ELR (cell line): ENCODE measurements at regions not wholly inside any gene's neighbourhood (a gene's known extent, or its start where the extent isn't known, plus 50 kb on each side); places are given as distances from the start of the nearest gene placed in this dataset.

Source experiments
- DNase-seq: peaks from one replicate; pipeline ENCODE4 v3.0.0-alpha.2; 2015; ENCODE audit warnings: low read depth

DNA sequence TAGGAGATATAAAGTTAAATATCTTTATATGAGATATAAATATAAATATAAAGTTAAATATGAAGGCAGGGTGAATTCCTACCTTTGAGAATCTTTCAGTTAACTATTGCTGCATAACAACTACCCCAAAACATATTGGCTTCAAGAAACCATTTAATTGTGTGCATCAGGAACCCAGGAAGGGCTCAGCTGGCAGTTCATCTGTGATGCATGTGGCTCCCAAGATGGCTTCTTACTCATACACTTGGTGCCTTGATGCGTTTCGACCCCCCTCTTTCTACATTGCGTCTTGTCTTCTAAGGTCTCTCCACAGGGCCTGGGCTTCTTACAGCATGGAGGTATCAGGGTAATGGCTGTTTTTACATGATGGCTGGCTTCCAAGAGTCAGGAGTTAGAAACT is 253.9 kb upstream of the CRY1 start:
- no peak for DNase-seq

DNA sequence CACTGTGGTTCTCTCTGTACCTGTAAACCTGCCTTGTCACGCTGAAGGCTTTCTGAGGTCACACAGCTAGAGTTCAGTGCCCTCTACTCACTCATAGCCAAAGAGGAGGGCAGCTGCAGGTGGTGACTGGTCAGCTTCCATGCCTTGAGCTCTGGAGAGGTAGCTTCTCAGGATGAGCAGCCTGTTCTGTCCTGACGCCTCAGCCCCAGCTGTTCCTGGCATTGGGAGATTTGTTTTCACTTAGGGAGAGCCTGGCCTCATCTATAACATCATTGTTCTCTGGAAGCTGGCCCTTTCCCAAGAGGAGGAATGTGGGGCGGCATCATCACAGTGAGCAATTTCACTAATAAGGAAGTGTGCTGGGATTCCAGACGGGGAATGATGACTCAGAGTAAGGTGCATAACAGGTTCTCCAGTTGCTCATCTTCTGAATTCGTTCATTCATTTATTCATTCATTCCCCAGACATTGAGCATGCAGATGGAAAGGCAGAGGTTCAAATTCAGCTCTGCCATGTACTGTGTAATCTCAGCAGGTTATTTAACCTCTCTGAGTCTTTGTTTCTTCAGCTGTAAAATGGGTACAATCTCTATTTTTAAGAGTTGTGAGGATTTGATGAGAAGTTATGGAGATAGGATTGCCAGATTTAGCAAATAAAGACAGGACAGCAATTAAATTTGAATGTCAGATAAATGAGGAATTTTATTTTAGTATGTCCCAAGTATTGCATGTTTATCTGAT is 255.8 kb upstream of the CRY1 start:
- peak; percentile 97 for DNase-seq

- no peak for DNase-seq
These were observed 256.5 kb upstream of the CRY1 start for GRCh38 chr12:107349839-107350238.

- DNase-seq: no peak
These were observed 257.8 kb upstream of the CRY1 start for GRCh38 chr12:107351109-107351508.

- peak; percentile 56 for DNase-seq
These were observed 258.4 kb upstream of the CRY1 start for GRCh38 chr12:107351713-107352112.

- DNase-seq: no peak
These were observed 259.2 kb upstream of the CRY1 start for GRCh38 chr12:107352347-107353081.

DNA sequence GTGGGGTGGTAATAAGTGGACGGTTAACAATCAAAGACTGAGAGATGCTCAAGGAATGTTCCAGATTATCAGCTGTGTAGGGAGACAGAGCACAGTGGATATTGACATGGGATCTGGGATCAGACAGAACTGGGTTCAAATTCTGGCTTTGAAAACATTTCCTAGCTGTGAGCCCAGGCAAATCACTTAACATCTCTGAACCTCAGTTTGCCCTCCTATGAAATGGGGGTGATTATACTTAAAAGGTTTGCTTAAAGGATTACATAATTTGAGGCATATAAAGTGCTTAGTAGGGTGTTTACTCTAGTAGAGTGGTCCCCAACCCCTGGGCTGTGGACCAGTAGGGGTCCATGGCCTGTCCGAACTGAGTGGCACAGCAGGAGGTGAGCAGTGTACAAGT is 260.0 kb upstream of the CRY1 start:
- no peak for DNase-seq

DNA sequence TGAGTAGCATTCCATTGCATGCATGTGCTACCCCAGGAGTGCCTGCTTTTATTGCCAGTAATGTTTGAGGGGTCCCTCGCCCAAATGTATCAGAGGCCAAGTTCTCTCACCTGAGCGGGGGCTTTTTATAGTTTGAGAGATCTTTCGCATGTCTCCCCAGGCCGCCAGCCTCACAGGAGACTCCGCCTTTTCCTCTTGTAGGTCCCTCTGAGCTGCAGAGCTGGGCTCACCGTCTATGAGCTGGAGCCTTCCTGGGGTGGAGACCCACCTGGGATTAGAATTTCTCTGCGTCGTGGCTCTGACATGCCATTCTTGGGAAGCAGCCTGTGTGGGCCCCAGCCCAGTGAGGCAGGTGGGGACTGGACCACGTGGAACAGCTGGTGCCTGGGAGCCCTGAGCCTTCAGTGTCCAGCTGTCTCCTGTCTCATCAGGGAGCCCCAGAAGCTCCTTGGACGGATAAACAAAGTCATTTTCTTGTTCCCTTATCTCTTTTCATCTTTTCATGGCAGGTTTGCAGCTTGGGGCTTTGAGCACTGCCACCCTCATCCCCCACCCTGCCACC is 261.7 kb upstream of the CRY1 start:
- DNase-seq: no peak

GRCh38 chr12:107355612-107356011 is 262.3 kb upstream of the CRY1 start:
- no peak for DNase-seq

GRCh38 chr12:107356266-107356936 is 263.1 kb upstream of the CRY1 start:
- DNase-seq: peak; percentile 94

DNA sequence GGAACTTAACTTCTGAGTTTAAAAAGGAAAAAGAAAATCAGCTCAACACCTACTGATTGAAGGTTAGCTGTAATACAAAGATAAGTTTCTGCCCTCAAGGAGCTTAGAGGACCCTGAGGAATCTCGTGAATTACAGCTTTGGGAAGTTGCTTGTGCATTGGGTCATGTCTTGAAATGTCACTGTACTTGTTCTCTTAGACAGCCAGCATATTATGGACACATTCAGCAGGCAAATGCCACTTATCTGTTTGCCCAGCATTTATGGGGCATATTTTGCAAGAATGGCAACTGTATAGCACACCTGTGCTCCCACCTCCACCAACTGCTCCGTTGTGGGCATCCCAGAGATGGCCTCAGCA is 263.6 kb upstream of the CRY1 start:
- no peak for DNase-seq

DNA sequence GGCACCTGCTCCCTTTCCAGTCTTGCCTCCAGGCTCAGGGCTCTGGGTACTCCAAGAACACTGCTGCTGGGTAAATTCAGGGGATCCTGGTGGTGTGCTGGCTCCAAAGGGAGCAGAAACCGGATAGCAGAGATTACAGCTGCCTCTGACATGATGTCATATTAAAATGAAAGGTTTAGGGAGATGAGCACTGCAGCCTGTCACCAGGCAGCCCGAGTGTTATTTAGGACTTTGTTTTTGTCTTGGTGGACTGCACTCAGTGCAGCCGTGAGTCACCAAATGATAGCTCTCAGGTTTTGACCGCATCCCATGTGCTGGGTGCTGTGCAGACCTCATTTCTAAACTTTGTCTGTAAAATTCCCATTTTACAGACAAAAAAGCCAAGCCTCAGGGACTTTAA is 266.0 kb upstream of the CRY1 start:
- DNase-seq: peak; percentile 90

DNA sequence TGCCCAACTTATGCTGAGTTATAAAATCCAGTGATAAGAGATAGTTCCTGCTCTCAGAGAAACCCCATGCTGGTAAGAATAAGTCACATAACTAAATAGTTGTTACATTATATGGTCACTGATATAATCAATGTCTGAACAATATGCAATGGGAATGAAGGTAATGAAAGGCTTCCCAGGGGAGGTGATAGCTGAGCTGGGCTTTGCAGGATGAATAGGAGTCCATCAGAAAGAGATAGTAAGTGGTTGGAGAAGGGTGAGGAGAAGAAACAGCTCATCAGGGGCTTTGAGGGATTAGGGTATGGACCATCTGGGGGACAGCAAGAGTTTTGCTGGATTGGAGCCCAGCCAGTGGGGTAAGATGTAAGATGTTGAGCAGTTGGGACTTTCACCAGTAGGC is 266.7 kb upstream of the CRY1 start:
- DNase-seq: no peak

DNA sequence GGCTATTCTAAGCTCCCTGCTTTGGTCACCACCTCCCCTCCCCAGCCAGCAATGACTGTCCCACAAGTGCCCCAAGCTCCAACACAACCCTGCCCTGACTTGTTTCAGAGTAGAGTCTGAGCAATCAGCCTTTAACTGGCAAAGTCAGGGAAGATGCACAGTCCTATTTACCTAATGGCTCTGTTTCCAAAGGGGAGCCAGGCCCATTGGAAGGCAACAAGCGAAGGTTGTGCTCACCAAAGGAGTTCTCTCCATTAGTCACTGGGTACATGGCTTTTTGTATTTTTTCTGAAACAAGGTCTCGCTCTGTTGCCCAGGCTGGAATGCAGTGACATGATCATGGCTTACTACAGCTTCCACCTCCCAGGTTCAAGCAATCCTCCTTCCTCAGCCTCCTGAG is 267.1 kb upstream of the CRY1 start:
- no peak for DNase-seq

DNA sequence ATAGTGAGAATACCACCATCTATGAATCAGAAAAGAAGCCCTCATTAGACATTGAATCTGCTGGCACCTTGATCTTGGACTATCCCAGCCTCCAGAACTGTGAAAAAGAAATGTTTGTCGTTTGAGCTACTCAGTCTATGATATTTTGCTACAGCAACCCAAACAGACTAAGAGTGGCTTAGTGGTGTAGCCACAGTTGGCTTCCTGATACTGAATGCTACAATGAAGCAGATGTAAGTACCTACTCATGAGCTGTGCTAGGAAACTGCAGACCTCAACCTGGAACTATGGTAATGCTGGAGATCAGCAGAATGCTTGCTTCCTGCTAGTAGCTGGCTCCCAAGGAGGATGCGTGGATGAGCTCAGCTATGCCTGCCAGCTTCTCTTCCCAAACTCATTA is 268.6 kb upstream of the CRY1 start:
- no peak for DNase-seq

DNA sequence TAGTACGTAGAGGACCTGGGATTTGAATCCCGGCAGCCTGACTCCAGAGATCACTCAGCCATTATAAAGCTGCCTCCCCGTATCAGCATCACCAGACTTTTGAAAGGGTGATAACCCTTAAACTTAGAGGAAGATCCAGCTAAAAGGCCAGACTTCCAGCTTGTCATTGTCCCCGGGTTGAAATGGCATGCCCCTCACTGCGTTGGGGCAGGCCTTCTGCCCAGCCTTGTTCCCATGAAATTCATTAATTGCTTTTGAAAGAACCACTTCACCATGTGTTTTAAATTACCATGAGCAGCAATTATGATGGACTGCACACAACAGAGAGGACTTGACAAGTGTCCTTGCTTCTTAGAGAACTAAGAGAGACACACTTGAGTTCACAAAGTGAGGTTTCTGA is 269.6 kb upstream of the CRY1 start:
- DNase-seq: no peak

DNA sequence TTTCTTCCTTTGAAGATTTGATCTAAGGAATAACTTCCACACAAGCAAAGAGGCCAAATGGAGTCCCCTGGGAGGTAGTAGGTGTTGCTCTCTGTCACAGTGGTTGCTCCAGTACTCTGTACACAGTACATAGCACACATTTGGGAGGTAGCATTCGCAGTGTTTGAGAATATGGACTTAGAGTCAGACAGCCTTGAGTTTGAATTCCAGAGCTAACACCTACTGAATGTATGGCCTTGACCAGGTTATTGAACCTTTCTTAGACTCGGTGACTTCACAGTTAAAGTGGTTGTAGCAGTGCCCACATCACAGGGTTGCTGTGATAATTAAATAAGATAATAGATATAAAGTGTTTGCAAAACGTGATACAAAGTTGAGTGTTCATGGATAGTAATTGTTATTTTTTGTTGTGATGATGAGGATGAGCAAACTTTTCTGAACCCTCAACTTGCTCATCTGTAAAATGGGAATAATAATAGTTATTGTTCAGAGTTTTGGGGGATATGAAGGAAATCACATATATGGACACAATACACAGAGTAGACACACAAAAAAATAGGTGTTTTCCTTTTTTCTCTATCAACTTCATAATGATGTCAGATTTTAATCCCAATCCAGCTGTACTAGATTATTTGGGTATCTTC is 271.6 kb upstream of the CRY1 start:
- DNase-seq: no peak

DNA sequence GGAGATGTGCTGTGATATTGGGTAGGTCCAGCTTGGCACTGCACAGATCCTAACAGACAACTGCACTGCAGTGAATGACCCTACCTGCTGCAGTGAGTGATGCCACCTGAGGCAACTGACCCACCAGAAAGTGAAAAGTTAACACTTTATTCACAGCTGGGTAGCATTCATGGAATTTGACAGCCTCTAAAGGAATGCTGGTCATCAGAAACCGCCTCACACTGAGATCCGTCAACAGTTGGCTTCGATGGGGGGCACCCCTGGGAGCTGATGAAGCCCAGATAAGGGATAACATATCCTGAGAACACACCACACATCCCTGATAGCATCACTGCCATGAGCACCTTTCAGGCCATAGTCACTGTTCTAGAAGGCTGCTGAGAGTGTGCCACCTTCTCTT is 272.4 kb upstream of the CRY1 start:
- DNase-seq: no peak

GRCh38 chr12:107366322-107366721 is 273.0 kb upstream of the CRY1 start:
- DNase-seq: no peak

DNA sequence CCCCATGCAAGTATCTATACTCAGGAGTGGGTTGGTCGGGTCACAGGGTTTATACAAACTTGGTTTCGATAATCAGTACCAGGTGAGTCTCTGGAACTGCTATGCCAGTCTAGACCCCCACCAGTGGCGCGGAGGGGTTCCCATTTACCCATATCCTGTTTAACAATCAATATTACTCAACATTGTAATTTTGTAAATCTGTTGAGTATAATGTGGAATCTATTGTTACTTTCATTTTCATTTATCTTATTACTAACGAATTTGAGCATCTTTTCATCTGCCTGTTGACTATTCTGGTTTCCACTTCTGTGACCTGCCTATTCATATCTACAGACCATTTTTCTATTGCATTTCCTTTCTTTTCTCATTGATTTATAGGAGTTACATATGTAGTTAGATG is 275.2 kb upstream of the CRY1 start:
- DNase-seq: no peak

DNA sequence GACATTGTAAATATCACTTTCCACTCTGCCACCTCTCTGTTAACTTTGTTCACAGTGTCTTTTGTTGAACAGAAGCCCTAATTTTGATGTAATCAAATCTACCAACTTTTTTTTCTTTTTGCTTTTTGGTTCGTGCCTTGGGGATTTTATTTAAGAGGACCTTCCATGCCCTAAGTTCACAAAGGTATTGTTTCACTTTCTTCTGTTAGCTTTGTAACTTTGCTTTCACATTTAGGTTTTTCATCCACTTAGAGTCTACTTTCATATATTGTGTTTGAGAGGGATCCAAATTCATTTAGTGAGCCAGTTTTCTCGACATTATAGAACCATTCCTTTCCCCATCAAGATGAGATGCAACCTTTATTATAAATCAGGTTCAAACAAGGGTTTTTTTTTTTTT is 275.7 kb upstream of the CRY1 start:
- DNase-seq: no peak

GRCh38 chr12:107369679-107370078 is 276.3 kb upstream of the CRY1 start:
- no peak for DNase-seq
